Gastroesophageal sphincter (tissue), 4 donors: ENCODE measurements at regions not wholly inside any gene's neighbourhood (a gene's known extent, or its start where the extent isn't known, plus 50 kb on each side); places are given as distances from the start of the nearest gene placed in this dataset.

Source experiments
- ATAC-seq: fragments of 150-250 bp; one replicate; pipeline ENCODE4 v1.9.1; 2016; ENCODE audit warnings: mild to moderate bottlenecking, moderate library complexity
- H3K27ac ChIP-seq, 4 donors: fragments of 200-600 bp; sonication (generic) in 3 of 4; 1 replicate in 3 of 4; 2 replicates in 1 of 4; pipeline ENCODE4 v1.5.1; 2016 to 2019
- H3K27me3 ChIP-seq: fragments of 200-600 bp; sonication (generic); one replicate; pipeline ENCODE4 v1.5.1; 2019
- H3K36me3 ChIP-seq, 2 donors: fragments of 200-600 bp; sonication (generic); one replicate each; pipeline ENCODE4 v1.5.1; 2019; ENCODE audit warnings: control low read depth in 1 of 2
- H3K4me1 ChIP-seq, 3 donors: fragments of 200-600 bp; sonication (generic); 1 replicate in 2 of 3; 2 replicates in 1 of 3; pipeline ENCODE4 v1.5.1; 2016 to 2019; ENCODE audit warnings: control low read depth in 2 of 3
- H3K4me3 ChIP-seq, 2 donors: fragments of 200-600 bp; sonication (generic); one replicate each; pipeline ENCODE4 v1.5.1; 2019; ENCODE audit warnings: mild to moderate bottlenecking in 1 of 2, moderate library complexity in 1 of 2
- H3K9me3 ChIP-seq, 3 donors: fragments of 200-600 bp; sonication (generic); one replicate each; pipeline ENCODE4 v1.5.1; 2017 to 2019; ENCODE audit warnings: control low read depth in 2 of 3
- EP300 ChIP-seq: sonication (generic); formaldehyde crosslinking; IDR thresholded peaks from one replicate; pipeline ENCODE4 v1.6.1; 2017; ENCODE audit warnings: antibody characterized with exemption, mild to moderate bottlenecking
- POLR2A ChIP-seq, 2 donors: fragments of 450-650 bp; IDR thresholded peaks; one replicate each; pipeline ENCODE4 v1.6.1; 2017; ENCODE audit warnings: antibody characterized with exemption in 2 of 2, mild to moderate bottlenecking in 2 of 2, moderate library complexity in 1 of 2
- POLR2AphosphoS5 ChIP-seq: sonication (generic); formaldehyde crosslinking; IDR thresholded peaks from one replicate; pipeline ENCODE4 v1.6.1; 2017; ENCODE audit warnings: antibody characterized with exemption
- WGBS, 2 donors: methylation state at CpG; one replicate each; pipeline ENCODE4 v1.1.5; 2018; ENCODE audit warnings: low coverage in 1 of 2; 5-methylcytosine and 5-hydroxymethylcytosine counted together
- TF ChIP-seq, protein P1 (sequence below), 4 experiments: fragments of 200-600 bp in 2 of 4; fragments of 450-650 bp in 2 of 4; sonication (generic) in 1 of 4; IDR thresholded peaks; one replicate each; pipeline ENCODE4 v1.5.1; 2017 to 2019; ENCODE audit warnings: antibody characterized with exemption in 4 of 4, mild to moderate bottlenecking in 2 of 4, moderate library complexity in 2 of 4

DNA sequence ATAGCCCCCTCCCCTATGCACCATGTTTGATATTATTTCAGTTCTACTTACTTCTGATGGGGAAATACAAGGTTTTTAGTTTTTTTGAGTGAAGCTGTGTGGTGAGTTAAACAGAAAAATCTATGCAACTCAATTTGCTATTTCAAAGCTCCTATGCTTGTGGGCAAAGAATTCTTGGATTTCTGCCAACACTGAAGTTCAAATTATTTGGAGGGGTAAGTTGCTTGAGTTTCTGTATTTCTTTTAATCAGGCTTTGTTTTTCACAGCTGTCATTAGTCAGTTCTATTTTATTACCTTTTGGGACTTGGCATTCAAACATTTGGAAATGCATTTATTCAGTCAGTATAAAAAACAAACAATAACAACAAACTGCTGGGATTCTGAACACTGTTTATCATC is 407.5 kb upstream of the MGAT4C start:
- Histone ChIP-seq H3K4me1 (no peaks in the 10 kb centered on the region), H3K36me3 (no peaks in the 10 kb centered on the region), H3K27me3 (no peaks in the 10 kb centered on the region), H3K4me3 (no peak overlapping the region), H3K27ac (no peak overlapping the region), H3K9me3 (no peaks in the 10 kb centered on the region)
- TF ChIP-seq EP300 = no peak
- TF ChIP-seq POLR2A (IDR thresholded peaks at IDR 0.05) = no peak
- TF ChIP-seq POLR2AphosphoS5 = no peak
- TF ChIP-seq, protein P1, sequence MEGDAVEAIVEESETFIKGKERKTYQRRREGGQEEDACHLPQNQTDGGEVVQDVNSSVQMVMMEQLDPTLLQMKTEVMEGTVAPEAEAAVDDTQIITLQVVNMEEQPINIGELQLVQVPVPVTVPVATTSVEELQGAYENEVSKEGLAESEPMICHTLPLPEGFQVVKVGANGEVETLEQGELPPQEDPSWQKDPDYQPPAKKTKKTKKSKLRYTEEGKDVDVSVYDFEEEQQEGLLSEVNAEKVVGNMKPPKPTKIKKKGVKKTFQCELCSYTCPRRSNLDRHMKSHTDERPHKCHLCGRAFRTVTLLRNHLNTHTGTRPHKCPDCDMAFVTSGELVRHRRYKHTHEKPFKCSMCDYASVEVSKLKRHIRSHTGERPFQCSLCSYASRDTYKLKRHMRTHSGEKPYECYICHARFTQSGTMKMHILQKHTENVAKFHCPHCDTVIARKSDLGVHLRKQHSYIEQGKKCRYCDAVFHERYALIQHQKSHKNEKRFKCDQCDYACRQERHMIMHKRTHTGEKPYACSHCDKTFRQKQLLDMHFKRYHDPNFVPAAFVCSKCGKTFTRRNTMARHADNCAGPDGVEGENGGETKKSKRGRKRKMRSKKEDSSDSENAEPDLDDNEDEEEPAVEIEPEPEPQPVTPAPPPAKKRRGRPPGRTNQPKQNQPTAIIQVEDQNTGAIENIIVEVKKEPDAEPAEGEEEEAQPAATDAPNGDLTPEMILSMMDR (IDR thresholded peaks at IDR 0.05) = no peak
- no peak for ATAC-seq

DNA sequence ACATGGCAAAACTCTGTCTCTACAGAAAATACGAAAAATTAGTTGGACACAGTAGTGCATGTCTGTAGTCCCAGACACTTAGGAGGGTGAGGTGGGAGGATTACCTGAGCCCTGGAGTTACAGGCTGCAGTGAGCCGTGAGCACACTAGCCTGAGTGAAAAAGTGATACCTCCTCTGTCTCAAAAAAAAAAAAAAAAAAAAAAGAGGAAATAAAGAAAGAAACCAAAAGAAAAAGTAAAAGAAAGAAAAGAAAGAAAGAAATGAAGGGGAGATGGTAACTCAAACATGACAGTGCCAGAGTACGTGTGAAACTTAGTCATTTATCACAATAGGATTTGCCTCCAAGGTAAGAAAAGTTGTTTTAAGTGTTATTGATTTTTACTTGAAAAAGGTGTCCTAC is 407.0 kb upstream of the MGAT4C start:
- no peaks in the 10 kb centered on the region for H3K36me3 ChIP-seq
- WGBS, 2 donors = 75% methylated on average over 3 of the region's 3 CpGs; no CpG with 5 or more reads in 1 of the 2 donors
- no peak for ATAC-seq

DNA sequence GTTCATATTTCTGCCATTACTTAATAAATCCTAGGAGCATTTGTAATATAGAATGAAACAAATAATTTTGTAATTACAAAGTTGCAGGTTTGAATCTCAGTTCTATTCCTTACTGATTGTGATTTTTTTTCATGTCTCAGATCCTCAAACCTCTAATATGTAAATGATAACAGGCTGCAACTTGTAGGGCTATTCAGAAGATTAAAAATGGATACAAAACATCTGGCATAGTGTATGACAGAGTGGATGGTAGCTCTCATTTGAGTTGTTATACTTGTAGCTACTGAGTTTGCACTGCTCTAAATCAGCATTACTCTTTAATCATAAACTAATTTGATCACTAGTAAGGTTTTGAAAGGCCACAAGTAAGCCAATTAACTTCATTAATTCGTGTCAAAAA is 406.3 kb upstream of the MGAT4C start:
- Histone ChIP-seq H3K4me3 (no peak overlapping the region), H3K27me3 (no peaks in the 10 kb centered on the region), H3K36me3 (no peaks in the 10 kb centered on the region), H3K9me3 (no peaks in the 10 kb centered on the region), H3K4me1 (no peaks in the 10 kb centered on the region), H3K27ac (no peak overlapping the region)
- WGBS, 2 donors = 71 to 77% methylated on average over 1 of the region's 1 CpG
- no peak for ATAC-seq
- no peak for TF ChIP-seq EP300
- no peak for TF ChIP-seq POLR2A (IDR thresholded peaks at IDR 0.05)
- TF ChIP-seq, protein P1 (IDR thresholded peaks at IDR 0.05) = no peak
- TF ChIP-seq POLR2AphosphoS5 = no peak

More for the DNA sequence above, 407.0 kb upstream of the MGAT4C start:
- H3K9me3 ChIP-seq = no peaks in the 10 kb centered on the region
- H3K4me3 ChIP-seq = no peak overlapping the region
- no peaks in the 10 kb centered on the region for H3K27me3 ChIP-seq
- H3K4me1 ChIP-seq = no peaks in the 10 kb centered on the region
- no peak overlapping the region for H3K27ac ChIP-seq
- no peak for TF ChIP-seq POLR2AphosphoS5
- TF ChIP-seq POLR2A (IDR thresholded peaks at IDR 0.05) = no peak
- no peak for TF ChIP-seq EP300
- TF ChIP-seq, protein P1 (IDR thresholded peaks at IDR 0.05) = no peak

DNA sequence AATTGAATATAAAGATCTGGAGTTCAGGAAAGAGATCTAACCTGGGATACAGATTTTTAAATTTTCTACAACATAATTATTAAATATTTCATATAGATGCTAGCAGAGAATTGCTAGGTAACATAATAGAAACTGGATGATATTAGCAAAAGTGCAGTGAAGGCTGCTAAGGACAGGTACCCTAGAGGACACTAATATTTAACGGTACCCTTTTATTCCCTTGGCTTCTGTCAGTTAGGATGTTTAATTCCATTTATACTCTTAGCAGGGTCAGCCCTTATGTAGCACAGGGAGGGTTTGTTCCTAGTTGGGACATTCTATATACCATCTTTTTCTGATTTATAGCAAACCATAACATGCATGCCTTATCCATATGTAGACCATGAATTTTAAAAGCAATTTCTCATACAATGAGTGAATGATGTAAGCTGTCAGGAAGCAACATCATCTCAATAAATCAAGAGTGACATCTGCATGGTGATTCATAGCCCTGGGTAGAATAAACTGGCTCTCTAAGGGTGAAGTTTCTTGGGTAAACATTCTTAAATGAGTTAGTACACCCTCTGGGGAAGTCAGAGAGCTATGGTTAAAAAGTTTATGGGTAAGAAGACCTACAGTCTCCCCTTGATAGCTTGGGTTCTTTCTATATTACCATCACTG is 404.4 kb upstream of the MGAT4C start:
- Histone ChIP-seq H3K9me3 (no peaks in the 10 kb centered on the region), H3K4me1 (no peaks in the 10 kb centered on the region), H3K27me3 (no peaks in the 10 kb centered on the region), H3K36me3 (no peaks in the 10 kb centered on the region), H3K4me3 (no peak overlapping the region), H3K27ac (no peak overlapping the region)
- no peak for ATAC-seq
- 54 to 88% methylated on average over 1 of the region's 1 CpG for WGBS, 2 donors
- TF ChIP-seq POLR2AphosphoS5 (no peak), EP300 (no peak), POLR2A (IDR thresholded peaks at IDR 0.05) (no peak)
- TF ChIP-seq, protein P1 (IDR thresholded peaks at IDR 0.05) = no peak

DNA sequence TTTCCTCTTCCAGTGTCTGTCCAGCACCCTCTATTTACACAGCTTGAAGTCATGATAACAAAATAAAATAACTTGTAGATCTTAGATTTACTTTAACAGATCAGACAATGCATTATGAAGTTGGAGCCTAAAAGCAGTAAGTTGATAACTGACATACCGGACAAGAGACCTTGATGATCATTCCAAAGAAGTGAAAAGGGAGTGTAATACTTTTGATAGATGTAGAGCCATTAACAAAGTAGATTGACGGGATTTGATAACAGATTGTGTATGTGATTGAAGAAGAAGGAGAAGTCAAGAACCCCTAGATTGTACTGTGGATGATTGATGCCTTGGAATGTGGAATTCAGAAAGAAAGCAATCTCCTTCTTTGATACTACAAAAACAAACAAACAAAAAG is 403.8 kb upstream of the MGAT4C start:
- no peaks in the 10 kb centered on the region for H3K4me1 ChIP-seq
- no peak overlapping the region for H3K4me3 ChIP-seq
- no peaks in the 10 kb centered on the region for H3K27me3 ChIP-seq
- H3K27ac ChIP-seq = no peak overlapping the region
- ATAC-seq = no peak
- TF ChIP-seq EP300 (no peak), POLR2AphosphoS5 (no peak), POLR2A (IDR thresholded peaks at IDR 0.05) (no peak)
- TF ChIP-seq, protein P1 (IDR thresholded peaks at IDR 0.05) = no peak
- H3K9me3 ChIP-seq = no peaks in the 10 kb centered on the region
- no peaks in the 10 kb centered on the region for H3K36me3 ChIP-seq
- 59 to 70% methylated on average over 2 of the region's 2 CpGs for WGBS, 2 donors
